Mesothelial cell of epicardium (in vitro differentiated cells): ENCODE measurements at regions not wholly inside any gene's neighbourhood (a gene's known extent, or its start where the extent isn't known, plus 50 kb on each side); places are given as distances from the start of the nearest gene placed in this dataset.

Experiments
- DNase-seq, 2 experiments: peaks; one replicate each; pipeline ENCODE4 v3.0.0; 2021; ENCODE audit warnings: low spot score in 2 of 2; ENCODE audit not compliant: unreplicated experiment in 2 of 2
- H3K27ac Mint-ChIP-seq: 2 replicates; pipeline ENCODE4 v1.8.0; 2021; ENCODE audit warnings: mixed read lengths
- H3K27me3 Mint-ChIP-seq: 2 replicates; pipeline ENCODE4 v1.8.0; 2021; ENCODE audit warnings: low read depth, mixed read lengths
- H3K36me3 Mint-ChIP-seq: 2 replicates; pipeline ENCODE4 v1.8.0; 2021; ENCODE audit warnings: mixed read lengths
- H3K4me1 Mint-ChIP-seq: 2 replicates; pipeline ENCODE4 v1.8.0; 2021; ENCODE audit warnings: mixed read lengths
- H3K4me3 Mint-ChIP-seq: 2 replicates; pipeline ENCODE4 v1.8.0; 2021; ENCODE audit warnings: mild to moderate bottlenecking, moderate library complexity, mixed read lengths
- H3K9me3 Mint-ChIP-seq: 2 replicates; pipeline ENCODE4 v1.8.0; 2021; ENCODE audit warnings: mixed read lengths
- TF ChIP-seq, protein P1 (sequence below): fragments of 200-600 bp; sonication (generic); IDR thresholded peaks from one replicate; pipeline ENCODE4 v1.5.0; 2021; ENCODE audit warnings: antibody characterized with exemption; ENCODE audit not compliant: unreplicated experiment

DNA sequence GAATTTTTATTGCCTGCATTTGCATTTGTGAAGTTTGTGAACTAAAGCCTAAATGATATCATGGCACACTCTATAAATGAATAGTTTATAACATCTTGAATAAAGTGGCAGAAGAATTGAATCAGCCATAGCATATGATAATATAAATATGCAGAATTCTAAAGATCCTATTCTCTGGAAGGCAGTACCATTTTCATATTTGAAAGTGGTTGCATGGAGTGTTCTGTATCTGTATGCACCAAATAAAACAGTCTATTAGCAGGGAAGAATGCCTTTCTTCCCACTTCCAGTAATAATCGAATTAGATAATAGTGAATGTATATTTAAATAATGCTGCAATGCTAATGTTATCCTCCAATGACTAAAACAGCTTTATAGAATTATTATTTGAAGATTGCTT is 57.9 kb upstream of the TRIM67 start:
- H3K27ac Mint-ChIP-seq = no peak overlapping the region
- H3K36me3 Mint-ChIP-seq = no peaks in the 10 kb centered on the region
- peaks cover 28% of the 10 kb centered on the region for H3K4me1 Mint-ChIP-seq
- TF ChIP-seq, protein P1, sequence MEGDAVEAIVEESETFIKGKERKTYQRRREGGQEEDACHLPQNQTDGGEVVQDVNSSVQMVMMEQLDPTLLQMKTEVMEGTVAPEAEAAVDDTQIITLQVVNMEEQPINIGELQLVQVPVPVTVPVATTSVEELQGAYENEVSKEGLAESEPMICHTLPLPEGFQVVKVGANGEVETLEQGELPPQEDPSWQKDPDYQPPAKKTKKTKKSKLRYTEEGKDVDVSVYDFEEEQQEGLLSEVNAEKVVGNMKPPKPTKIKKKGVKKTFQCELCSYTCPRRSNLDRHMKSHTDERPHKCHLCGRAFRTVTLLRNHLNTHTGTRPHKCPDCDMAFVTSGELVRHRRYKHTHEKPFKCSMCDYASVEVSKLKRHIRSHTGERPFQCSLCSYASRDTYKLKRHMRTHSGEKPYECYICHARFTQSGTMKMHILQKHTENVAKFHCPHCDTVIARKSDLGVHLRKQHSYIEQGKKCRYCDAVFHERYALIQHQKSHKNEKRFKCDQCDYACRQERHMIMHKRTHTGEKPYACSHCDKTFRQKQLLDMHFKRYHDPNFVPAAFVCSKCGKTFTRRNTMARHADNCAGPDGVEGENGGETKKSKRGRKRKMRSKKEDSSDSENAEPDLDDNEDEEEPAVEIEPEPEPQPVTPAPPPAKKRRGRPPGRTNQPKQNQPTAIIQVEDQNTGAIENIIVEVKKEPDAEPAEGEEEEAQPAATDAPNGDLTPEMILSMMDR = no peak
- no peak overlapping the region for H3K4me3 Mint-ChIP-seq
- H3K9me3 Mint-ChIP-seq = peaks cover 6% of the 10 kb centered on the region
- DNase-seq = no peak
- H3K27me3 Mint-ChIP-seq = peaks cover 28% of the 10 kb centered on the region

DNA sequence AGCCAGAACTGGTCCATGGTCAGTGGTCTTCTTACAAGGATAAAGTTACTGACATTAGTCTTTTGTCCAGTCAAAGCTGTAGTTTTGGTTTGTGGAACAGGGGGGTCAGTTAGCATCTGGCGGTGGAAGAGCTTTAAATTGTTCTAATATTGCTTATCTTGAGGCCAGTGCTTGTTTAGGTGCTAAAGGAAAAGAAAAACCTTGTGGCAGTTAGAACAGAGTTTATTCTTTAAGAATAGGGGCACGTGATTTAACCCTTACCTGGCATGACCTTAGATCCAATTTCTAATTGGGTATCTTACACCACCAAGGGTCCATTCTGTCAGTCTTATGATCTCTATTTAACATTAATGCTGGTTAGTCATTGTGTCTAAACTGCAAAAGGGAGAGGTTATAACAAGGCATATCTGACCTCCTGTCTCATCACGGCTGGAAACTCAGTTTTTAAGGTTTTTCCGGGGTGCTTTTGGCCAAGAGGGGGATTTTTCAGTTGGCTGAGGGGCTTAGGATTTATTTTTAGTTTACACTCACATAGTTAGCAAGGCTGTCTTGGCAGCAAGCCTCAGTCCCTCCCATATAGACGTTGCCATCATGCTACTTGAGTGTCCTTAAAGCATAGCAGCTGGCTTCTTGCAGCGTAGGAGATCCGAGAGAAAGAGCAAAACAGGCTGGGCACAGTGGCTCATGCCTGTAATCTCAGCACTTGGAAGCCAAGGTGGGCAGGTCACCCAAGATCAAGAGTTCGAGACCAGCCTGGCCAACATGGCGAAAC is 60.1 kb upstream of the FAM89A start:
- DNase-seq = no peak
- Mint-ChIP-seq H3K4me3 (no peak overlapping the region), H3K27me3 (peaks cover 54% of the 10 kb centered on the region), H3K36me3 (no peaks in the 10 kb centered on the region), H3K4me1 (no peaks in the 10 kb centered on the region), H3K27ac (peak overlapping the region; percentile 66), H3K9me3 (peaks cover 6% of the 10 kb centered on the region)
- TF ChIP-seq, protein P1 = no peak

DNA sequence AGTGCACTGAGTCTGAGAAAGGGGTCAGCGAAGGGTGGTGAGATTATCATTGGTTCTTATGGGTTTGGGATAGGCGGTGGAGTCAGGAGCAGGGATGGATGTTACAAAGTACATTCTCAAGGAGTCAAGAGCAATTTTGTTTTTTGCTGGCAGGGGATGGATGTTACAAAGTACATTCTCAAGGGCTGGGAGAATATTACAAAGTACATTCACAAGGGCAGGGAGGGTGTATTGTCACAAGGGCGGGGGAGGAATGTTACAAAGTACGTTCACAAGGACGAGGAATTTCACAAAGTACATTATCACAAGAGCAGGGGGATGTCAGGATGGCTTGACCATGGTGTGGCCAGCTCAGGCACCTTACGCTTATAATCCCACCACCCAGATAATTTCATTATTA is 59.3 kb upstream of the FAM89A start:
- H3K27ac Mint-ChIP-seq = no peak overlapping the region
- H3K27me3 Mint-ChIP-seq = peaks cover 60% of the 10 kb centered on the region
- DNase-seq = no peak
- no peaks in the 10 kb centered on the region for H3K4me1 Mint-ChIP-seq
- H3K4me3 Mint-ChIP-seq = no peak overlapping the region
- no peaks in the 10 kb centered on the region for H3K36me3 Mint-ChIP-seq
- H3K9me3 Mint-ChIP-seq = peaks cover 6% of the 10 kb centered on the region
- TF ChIP-seq, protein P1 = no peak

DNA sequence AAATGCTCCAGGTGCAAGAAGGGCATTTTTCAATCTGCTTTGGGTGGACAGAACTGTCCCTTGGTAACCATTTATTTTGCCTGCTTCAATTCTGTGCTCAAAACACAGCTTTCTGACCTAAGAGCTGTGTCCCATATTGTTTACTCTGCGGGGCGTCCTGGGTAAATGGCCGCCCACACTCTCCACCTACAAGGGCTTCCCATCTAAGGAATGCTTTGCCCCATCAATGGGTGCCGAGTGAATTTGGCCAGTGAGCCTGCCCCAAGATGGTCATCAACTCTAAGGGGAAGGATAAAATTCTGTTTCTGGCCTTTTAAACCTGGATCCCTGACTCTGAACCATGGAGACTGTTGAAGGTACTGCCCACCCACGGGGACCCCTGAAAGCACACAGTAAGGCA is 55.5 kb upstream of the FAM89A start:
- Mint-ChIP-seq H3K27ac (no peak overlapping the region), H3K36me3 (no peaks in the 10 kb centered on the region), H3K4me1 (no peaks in the 10 kb centered on the region), H3K9me3 (no peaks in the 10 kb centered on the region), H3K4me3 (no peak overlapping the region), H3K27me3 (peaks cover 71% of the 10 kb centered on the region)
- TF ChIP-seq, protein P1 = no peak
- no peak for DNase-seq

DNA sequence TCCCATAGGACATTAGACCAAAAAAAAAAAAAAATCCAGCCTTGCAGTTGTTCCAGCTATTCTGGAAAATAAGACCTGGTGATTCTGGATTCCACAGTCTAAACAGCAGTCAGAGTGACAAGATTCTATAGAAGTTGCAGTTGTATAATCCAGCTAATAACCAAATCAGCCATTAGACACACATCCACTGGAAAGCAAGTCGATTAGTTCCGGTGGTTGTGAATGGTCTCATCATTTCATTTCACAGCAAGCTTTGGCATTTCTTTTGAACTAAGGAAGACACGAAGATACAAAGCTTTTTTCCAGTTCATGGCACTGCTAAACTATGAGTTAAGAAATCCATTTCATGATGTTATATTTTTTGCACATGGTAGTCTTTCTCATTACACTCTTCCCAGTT is 54.4 kb upstream of the FAM89A start:
- no peak overlapping the region for H3K4me3 Mint-ChIP-seq
- H3K4me1 Mint-ChIP-seq = no peaks in the 10 kb centered on the region
- H3K9me3 Mint-ChIP-seq = no peaks in the 10 kb centered on the region
- no peaks in the 10 kb centered on the region for H3K36me3 Mint-ChIP-seq
- DNase-seq = no peak
- H3K27me3 Mint-ChIP-seq = peaks cover 72% of the 10 kb centered on the region
- TF ChIP-seq, protein P1 = no peak
- no peak overlapping the region for H3K27ac Mint-ChIP-seq
